ENCODE measurements at regions not wholly inside any gene's neighbourhood (a gene's known extent, or its start where the extent isn't known, plus 50 kb on each side); places are given as distances from the start of the nearest gene placed in this dataset.

DNA sequence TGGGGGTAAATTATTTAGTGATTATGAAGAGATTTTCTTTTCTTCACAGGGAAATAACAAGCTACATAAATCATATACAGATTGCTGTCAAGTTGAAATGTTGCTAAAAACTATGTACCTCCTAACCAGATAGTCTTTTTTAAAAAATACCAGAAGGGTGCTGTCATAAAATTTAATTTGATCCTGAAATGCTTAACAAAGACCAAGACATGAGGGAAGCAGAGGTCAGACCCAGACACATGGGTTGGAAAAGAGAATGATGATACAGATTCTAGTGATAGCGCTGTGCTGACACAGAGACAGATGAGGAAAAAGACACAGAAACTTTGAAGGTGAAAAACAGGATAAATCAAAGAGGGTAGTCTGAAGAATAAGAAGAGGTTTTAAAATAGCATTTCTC lies 573.1 kb downstream of the HACE1 start:
- H3K4me3 ChIP-seq (ENCODE audit: low read depth, low read length), result no peak overlapping the region
- DNase-seq (ENCODE audit: low read depth), result no peak
- TF ChIP-seq, protein P1, sequence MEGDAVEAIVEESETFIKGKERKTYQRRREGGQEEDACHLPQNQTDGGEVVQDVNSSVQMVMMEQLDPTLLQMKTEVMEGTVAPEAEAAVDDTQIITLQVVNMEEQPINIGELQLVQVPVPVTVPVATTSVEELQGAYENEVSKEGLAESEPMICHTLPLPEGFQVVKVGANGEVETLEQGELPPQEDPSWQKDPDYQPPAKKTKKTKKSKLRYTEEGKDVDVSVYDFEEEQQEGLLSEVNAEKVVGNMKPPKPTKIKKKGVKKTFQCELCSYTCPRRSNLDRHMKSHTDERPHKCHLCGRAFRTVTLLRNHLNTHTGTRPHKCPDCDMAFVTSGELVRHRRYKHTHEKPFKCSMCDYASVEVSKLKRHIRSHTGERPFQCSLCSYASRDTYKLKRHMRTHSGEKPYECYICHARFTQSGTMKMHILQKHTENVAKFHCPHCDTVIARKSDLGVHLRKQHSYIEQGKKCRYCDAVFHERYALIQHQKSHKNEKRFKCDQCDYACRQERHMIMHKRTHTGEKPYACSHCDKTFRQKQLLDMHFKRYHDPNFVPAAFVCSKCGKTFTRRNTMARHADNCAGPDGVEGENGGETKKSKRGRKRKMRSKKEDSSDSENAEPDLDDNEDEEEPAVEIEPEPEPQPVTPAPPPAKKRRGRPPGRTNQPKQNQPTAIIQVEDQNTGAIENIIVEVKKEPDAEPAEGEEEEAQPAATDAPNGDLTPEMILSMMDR (IDR thresholded peaks at IDR 0.05; ENCODE audit: insufficient read depth, low read depth, low read length, missing control alignments), result no peak

DNA sequence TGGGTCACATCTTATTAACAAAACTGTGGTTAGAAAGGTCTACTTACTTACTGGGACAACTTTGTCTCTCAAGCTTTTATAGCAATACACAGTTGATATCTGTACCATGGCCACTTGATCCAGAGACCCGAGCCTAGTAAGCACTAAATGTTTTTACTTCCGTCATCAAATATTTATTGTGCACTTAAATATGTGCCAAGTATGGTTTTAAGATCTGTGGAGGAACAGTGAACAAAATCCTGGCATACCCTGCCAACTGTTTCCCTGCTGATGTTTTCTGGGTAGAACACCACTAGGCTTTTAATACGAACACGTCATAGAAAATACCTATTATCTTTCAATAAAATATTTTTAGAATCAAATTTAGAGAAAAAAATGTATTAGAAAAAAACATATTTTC lies 574.8 kb downstream of the HACE1 start:
- TF ChIP-seq, protein P1 (IDR thresholded peaks at IDR 0.05; ENCODE audit: insufficient read depth, low read depth, low read length, missing control alignments), result no peak
- DNase-seq (ENCODE audit: low read depth), result no peak
- H3K4me3 ChIP-seq (ENCODE audit: low read depth, low read length), result no peak overlapping the region

DNA sequence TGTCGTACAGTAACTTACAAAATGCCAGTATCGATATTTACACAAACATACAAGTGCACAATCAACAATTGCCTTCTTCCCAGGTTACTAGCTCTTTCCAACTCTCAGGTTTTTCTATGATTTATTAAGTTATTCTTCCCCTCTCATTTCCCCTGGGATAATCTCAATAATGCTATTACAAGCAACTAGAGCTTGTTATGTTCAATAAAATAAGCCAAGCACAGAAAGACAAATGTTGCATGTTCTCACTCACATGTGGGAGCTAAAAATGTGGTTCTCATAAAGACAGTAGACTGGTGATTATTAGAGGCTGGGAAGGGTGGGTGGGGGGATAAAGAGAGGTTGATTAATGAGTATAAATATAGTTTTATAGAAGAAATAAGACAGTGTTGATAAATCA lies 577.1 kb downstream of the HACE1 start:
- TF ChIP-seq, protein P1 (IDR thresholded peaks at IDR 0.05; ENCODE audit: insufficient read depth, low read depth, low read length, missing control alignments), result no peak
- no peak for DNase-seq (ENCODE audit: low read depth)
- no peak overlapping the region for H3K4me3 ChIP-seq (ENCODE audit: low read depth, low read length)

DNA sequence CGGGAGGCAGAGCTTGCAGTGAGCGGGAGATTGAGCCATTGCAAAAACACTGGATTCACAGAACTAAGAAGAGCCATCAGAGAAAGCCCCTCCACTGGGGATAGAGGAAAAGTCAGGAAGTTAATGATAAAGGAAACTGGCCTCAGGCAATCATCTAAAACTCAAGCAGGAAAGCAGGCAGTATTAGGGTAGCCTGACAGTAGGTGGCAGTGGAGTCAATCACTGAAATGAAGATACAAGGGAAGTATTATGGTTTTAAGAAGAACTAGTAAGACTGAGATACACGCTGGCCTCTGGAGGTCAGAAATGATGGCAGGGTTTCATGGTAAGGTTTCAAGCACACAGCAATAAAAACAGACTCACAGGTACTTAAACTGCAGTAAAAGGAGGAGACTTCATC lies 578.3 kb downstream of the HACE1 start:
- no peak overlapping the region for H3K4me3 ChIP-seq (ENCODE audit: low read depth, low read length)
- TF ChIP-seq, protein P1 (IDR thresholded peaks at IDR 0.05; ENCODE audit: insufficient read depth, low read depth, low read length, missing control alignments), result peak; percentile 14
- DNase-seq (ENCODE audit: low read depth), result peak; percentile 16

DNA sequence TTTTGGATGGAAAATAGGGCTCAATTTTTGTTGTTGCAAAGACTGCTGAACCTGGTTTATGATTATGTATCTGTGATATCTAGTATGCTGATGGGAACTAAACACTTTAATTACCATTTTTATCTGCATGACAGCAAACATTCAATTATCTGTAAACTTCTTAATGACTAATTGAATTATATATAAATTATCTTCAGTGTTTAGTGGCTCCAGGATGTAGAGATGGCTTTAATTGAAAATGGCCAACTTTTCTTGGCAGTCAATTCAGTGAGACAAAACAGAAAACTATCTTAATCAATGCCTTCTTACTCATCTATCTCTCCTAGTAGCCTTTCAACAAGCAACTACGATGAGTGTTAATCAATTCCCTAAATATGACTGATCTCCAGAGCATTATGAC lies 591.3 kb downstream of the HACE1 start:
- TF ChIP-seq, protein P1 (IDR thresholded peaks at IDR 0.05; ENCODE audit: insufficient read depth, low read depth, low read length, missing control alignments), result no peak
- H3K4me3 ChIP-seq (ENCODE audit: low read depth, low read length), result no peak overlapping the region
- DNase-seq (ENCODE audit: low read depth), result no peak

DNA sequence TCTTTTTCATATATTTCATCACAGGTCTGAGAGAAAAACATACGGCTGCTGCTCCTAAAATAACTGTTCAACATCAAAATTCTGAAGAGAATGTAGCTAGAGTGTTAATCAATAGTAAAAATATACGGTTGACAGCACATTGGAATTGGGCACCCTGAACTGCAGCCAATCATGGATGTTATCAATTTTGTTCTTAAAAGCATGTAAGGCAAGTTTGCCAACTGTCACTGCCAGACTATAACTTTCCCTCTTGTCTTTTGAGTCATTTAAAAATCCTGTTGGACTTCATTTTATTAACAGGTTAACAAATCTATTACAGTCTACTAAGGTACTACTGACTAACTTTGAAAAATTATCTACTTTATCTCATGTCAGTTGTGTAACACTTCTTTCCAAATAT lies 592.8 kb downstream of the HACE1 start:
- no peak overlapping the region for H3K4me3 ChIP-seq (ENCODE audit: low read depth, low read length)
- TF ChIP-seq, protein P1 (IDR thresholded peaks at IDR 0.05; ENCODE audit: insufficient read depth, low read depth, low read length, missing control alignments), result no peak
- DNase-seq (ENCODE audit: low read depth), result no peak

DNA sequence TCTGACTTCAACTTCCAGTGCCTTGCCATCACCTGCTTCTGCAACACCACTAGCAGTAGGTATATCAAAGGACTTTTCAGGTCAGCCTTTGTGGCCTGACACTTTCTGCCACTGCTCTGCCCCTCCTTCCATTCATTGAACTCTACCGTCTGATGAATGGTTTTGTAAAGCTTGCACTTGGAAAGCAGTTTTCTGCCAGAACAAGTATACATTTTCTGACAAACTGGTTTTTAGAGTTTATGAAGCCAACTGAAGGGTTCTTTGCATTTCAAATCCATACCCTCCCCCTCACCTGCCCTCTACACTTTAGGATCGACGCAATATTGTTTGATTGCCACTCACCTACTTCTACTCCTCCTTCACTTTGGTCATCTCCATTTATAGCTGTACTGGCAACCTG lies 603.1 kb downstream of the HACE1 start:
- H3K4me3 ChIP-seq (ENCODE audit: low read depth, low read length), result no peak overlapping the region
- no peak for DNase-seq (ENCODE audit: low read depth)
- TF ChIP-seq, protein P1 (IDR thresholded peaks at IDR 0.05; ENCODE audit: insufficient read depth, low read depth, low read length, missing control alignments), result no peak
